ENCODE measurements at regions not wholly inside any gene's neighbourhood (a gene's known extent, or its start where the extent isn't known, plus 50 kb on each side); places are given as distances from the start of the nearest gene placed in this dataset.

GRCh38 chr6:47363736-47364135 lies 54.0 kb upstream of the TNFRSF21 start:
- no peak for TF ChIP-seq CTCF (IDR thresholded peaks at IDR 0.05; ENCODE audit: low read length)
- no peak for TF ChIP-seq EZH2 (optimal IDR thresholded peaks at IDR 0.05; ENCODE audit: low read depth, low read length)
